Gastrocnemius medialis (tissue), 4 donors: ENCODE measurements at regions not wholly inside any gene's neighbourhood (a gene's known extent, or its start where the extent isn't known, plus 50 kb on each side); places are given as distances from the start of the nearest gene placed in this dataset.

ENCODE experiments used
- ATAC-seq, 2 donors: fragments of 150-250 bp; one replicate each; pipeline ENCODE4 v1.9.1; 2016
- DNase-seq, 2 donors: peaks; one replicate each; pipeline ENCODE4 v3.0.0-alpha.2; 2019
- H3K27ac ChIP-seq, 4 donors: fragments of 200-600 bp; sonication (generic); 1 replicate in 1 of 4; 2 replicates in 3 of 4; pipeline ENCODE4 v1.5.1; 2016 to 2018; ENCODE audit warnings: mild to moderate bottlenecking in 2 of 4, moderate library complexity in 1 of 4
- H3K27me3 ChIP-seq, 3 donors: fragments of 200-600 bp; sonication (generic) in 2 of 3; 1 replicate in 1 of 3; 2 replicates in 2 of 3; pipeline versions ENCODE4 v1.5.1 to v1.6.0; 2016 to 2019; ENCODE audit warnings: mild to moderate bottlenecking in 1 of 3, moderate library complexity in 1 of 3
- H3K36me3 ChIP-seq, 2 donors: fragments of 200-600 bp; sonication (generic) in 1 of 2; one replicate each; pipeline ENCODE4 v1.5.1; 2017 to 2018
- H3K4me1 ChIP-seq, 2 donors: fragments of 200-600 bp; sonication (generic) in 1 of 2; one replicate each; pipeline ENCODE4 v1.5.1; 2016 to 2017; ENCODE audit warnings: mild to moderate bottlenecking in 2 of 2
- H3K4me3 ChIP-seq, 4 donors: fragments of 200-600 bp; sonication (generic) in 3 of 4; 1 replicate in 1 of 4; 2 replicates in 3 of 4; pipeline ENCODE4 v1.5.1; 2016 to 2019; ENCODE audit warnings: mild to moderate bottlenecking in 2 of 4
- H3K9me3 ChIP-seq, 3 donors: fragments of 200-600 bp; sonication (generic) in 2 of 3; 1 replicate in 1 of 3; 2 replicates in 2 of 3; pipeline ENCODE4 v1.5.1; 2016 to 2019
- POLR2A ChIP-seq, 2 donors: fragments of 450-650 bp; IDR thresholded peaks; one replicate each; pipeline ENCODE4 v1.6.1; 2017; ENCODE audit warnings: antibody characterized with exemption in 2 of 2, mild to moderate bottlenecking in 2 of 2, moderate library complexity in 2 of 2
- in situ Hi-C, 4 donors: fragments of 200-750 bp; cut with MboI; loops; one replicate each; pipeline versions ENCODE4 v1.15.0 to v1.8.0; 2017; ENCODE audit warnings: low sequenced_read_pairs in 4 of 4
- intact Hi-C: fragments of 100-400 bp; cut with DNase I; formaldehyde crosslinking; loops from one replicate; pipeline ENCODE4 v1.15.1; 2023; ENCODE audit warnings: low total_unique reads
- TF ChIP-seq, protein P1 (sequence below), 5 experiments: fragments of 450-650 bp in 3 of 5; fragments of 200-600 bp in 2 of 5; sonication (generic) in 2 of 5; IDR thresholded peaks in 4 of 5; conservative IDR thresholded peaks in 1 of 5; 1 replicate in 4 of 5; 2 replicates in 1 of 5; pipeline ENCODE4 v1.5.1; 2016 to 2019; ENCODE audit warnings: antibody characterized with exemption in 5 of 5, mild to moderate bottlenecking in 3 of 5, moderate library complexity in 3 of 5

DNA sequence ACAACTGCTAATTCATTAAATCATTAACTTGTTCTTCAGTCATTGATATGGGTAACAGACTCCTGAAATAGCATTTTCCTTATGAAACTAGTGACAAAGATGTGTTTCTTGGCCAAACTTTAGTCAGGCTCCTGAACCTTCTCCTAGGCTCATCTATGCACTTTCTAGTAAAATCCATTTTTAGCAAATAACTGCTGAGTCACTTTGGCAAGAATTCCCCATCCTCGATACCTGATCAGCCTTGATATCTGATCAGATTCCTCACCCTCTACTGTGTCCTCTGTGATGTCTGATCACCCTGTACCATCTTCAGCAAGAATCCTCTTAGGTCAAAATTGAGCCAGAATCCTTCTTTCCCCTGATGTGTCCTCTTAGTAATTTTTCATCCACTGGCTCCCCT lies 161.2 kb upstream of the TAPT1 start:
- Histone ChIP-seq H3K27ac (no peak overlapping the region), H3K4me3 (no peak overlapping the region), H3K9me3 (no peaks in the 10 kb centered on the region), H3K27me3 (no peaks in the 10 kb centered on the region), H3K36me3 (no peaks in the 10 kb centered on the region), H3K4me1 (no peaks in the 10 kb centered on the region)
- no peak for DNase-seq
- in situ Hi-C loops = no loop called here
- TF ChIP-seq, protein P1, sequence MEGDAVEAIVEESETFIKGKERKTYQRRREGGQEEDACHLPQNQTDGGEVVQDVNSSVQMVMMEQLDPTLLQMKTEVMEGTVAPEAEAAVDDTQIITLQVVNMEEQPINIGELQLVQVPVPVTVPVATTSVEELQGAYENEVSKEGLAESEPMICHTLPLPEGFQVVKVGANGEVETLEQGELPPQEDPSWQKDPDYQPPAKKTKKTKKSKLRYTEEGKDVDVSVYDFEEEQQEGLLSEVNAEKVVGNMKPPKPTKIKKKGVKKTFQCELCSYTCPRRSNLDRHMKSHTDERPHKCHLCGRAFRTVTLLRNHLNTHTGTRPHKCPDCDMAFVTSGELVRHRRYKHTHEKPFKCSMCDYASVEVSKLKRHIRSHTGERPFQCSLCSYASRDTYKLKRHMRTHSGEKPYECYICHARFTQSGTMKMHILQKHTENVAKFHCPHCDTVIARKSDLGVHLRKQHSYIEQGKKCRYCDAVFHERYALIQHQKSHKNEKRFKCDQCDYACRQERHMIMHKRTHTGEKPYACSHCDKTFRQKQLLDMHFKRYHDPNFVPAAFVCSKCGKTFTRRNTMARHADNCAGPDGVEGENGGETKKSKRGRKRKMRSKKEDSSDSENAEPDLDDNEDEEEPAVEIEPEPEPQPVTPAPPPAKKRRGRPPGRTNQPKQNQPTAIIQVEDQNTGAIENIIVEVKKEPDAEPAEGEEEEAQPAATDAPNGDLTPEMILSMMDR (IDR thresholded peaks at IDR 0.05 in 4 of 5, conservative IDR thresholded peaks at IDR 0.05 in 1 of 5) = no peak
- no peak for TF ChIP-seq POLR2A (IDR thresholded peaks at IDR 0.05)
- intact Hi-C loops = no loop called here
- no peak for ATAC-seq

DNA sequence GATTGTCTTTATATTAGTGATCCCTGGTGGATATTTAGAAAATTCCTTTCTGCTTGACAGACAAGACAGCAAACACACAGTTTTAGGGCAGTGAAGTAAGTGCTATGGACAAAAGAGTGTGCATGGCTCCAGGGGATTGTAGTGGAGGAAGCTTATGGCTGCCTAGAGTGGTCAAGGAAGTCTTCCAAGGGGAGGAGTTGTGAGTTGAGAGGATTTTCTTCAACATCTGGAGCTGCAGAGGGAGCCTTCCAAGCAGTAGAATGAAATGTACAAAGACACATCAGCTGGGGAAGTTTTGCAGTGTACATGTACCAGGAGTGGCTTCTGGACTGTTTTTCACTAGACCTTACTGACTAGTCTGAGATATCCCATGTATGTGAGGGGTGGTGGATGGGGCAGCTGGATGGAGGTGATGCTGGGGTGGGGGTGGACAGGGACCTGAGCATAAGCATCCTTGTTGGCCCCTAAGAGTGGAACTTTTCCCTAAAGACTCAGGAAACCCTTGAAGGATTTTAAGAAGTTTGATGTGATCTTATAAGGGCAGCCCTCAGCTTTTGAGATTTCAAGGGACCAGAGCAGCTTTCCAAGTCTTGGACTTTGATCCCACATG lies 160.5 kb upstream of the TAPT1 start:
- ATAC-seq = no peak
- in situ Hi-C loops (no loop called here), intact Hi-C loops (no loop called here)
- Histone ChIP-seq H3K27ac (no peak overlapping the region), H3K4me3 (no peak overlapping the region), H3K9me3 (no peaks in the 10 kb centered on the region), H3K27me3 (no peaks in the 10 kb centered on the region), H3K4me1 (no peaks in the 10 kb centered on the region), H3K36me3 (no peaks in the 10 kb centered on the region)
- TF ChIP-seq, protein P1 (IDR thresholded peaks at IDR 0.05 in 4 of 5, conservative IDR thresholded peaks at IDR 0.05 in 1 of 5) = no peak
- TF ChIP-seq POLR2A (IDR thresholded peaks at IDR 0.05) = no peak
- DNase-seq = no peak

DNA sequence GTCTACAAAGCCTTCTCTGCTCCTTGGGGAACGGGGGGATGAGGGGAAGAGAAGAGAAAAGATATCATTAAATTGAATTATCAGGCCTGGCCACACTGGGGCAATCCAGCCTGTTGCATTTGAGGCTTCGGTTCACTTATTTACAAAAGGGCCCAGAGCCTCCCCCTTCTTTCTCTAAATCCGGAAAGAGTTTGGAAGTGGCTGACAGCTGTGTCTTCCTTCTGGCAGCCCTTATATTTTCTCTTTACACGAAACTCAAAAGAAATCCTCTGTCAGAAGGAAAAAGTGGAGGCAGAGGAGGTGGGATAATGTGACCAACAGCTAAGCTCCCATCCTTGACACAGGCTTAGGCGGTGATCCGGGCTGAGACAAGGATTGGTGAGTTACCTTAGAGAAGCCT lies 158.3 kb upstream of the TAPT1 start:
- Histone ChIP-seq H3K36me3 (no peaks in the 10 kb centered on the region), H3K4me3 (no peak overlapping the region), H3K27me3 (no peaks in the 10 kb centered on the region), H3K4me1 (no peaks in the 10 kb centered on the region), H3K27ac (no peak overlapping the region), H3K9me3 (no peaks in the 10 kb centered on the region)
- in situ Hi-C loops = no loop called here
- ATAC-seq (no peak), DNase-seq (no peak)
- TF ChIP-seq POLR2A (IDR thresholded peaks at IDR 0.05) = no peak
- TF ChIP-seq, protein P1 (IDR thresholded peaks at IDR 0.05 in 4 of 5, conservative IDR thresholded peaks at IDR 0.05 in 1 of 5) = no peak
- intact Hi-C loops = no loop called here

DNA sequence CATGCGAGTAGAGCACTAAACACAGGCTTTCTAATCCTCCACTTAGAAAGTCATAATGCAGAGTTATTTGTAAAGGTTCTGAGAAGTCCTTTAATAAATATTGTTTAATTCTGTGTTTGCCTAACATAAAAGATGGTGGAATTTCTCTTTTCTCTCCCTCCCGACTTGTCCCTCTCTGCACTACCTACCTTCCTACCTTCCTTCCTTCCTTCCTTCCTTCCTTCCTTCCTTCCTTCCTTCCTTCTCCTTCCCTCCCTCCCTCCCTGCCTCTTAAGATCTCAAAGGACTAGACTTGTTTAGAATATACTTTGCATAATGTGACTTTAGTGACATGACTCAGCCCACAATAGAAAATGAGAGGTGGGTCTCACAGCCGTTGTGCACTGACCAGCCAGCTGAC lies 156.3 kb upstream of the TAPT1 start:
- H3K4me1 ChIP-seq = no peaks in the 10 kb centered on the region
- no peaks in the 10 kb centered on the region for H3K27me3 ChIP-seq
- ATAC-seq = no peak
- no peak for TF ChIP-seq POLR2A (IDR thresholded peaks at IDR 0.05)
- TF ChIP-seq, protein P1 (IDR thresholded peaks at IDR 0.05 in 4 of 5, conservative IDR thresholded peaks at IDR 0.05 in 1 of 5) = no peak
- in situ Hi-C loops = no loop called here
- no peaks in the 10 kb centered on the region for H3K9me3 ChIP-seq
- no peak for DNase-seq
- no peak overlapping the region for H3K27ac ChIP-seq
- no peaks in the 10 kb centered on the region for H3K36me3 ChIP-seq
- H3K4me3 ChIP-seq = no peak overlapping the region
- intact Hi-C loops = no loop called here

DNA sequence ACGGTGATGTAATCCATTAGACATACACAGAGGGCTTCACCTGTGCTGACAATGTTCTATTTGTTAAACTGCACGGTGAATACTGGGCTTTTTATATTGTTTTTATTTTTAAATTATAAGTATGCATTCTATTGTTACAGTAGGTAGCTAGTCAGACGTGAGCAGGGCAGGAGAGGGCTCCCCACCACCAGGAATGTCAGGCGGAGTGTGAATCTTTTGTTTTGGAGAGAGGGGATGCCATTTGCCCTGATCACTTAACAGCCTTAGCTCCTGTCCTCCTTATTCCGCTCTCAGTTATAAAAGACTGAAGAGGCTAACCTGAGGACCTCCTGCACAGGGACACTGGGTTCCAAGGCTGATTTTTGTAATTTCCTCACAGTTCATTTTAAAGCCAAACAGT lies 151.6 kb upstream of the TAPT1 start:
- in situ Hi-C loops (no loop called here), intact Hi-C loops (no loop called here)
- Histone ChIP-seq H3K4me3 (no peak overlapping the region), H3K27ac (no peak overlapping the region), H3K27me3 (no peaks in the 10 kb centered on the region), H3K4me1 (no peaks in the 10 kb centered on the region), H3K36me3 (no peaks in the 10 kb centered on the region), H3K9me3 (no peaks in the 10 kb centered on the region)
- ATAC-seq = no peak
- TF ChIP-seq POLR2A (IDR thresholded peaks at IDR 0.05) = no peak
- TF ChIP-seq, protein P1 (IDR thresholded peaks at IDR 0.05 in 4 of 5, conservative IDR thresholded peaks at IDR 0.05 in 1 of 5) = no peak
- DNase-seq = no peak
